G401.6 (cell line): ENCODE measurements at regions not wholly inside any gene's neighbourhood (a gene's known extent, or its start where the extent isn't known, plus 50 kb on each side); places are given as distances from the start of the nearest gene placed in this dataset.
"Not testable (repeated sequence)": the region's sequence is repeated elsewhere in the genome, so short reads cannot be mapped to it uniquely, and the experiment has no call there.

Source experiments
- FAIRE-seq: peaks from 2 replicates; lab custom pipeline; 2012; peaks lifted over from hg19 to GRCh38; lab: Jason Lieb, UNC

GRCh38 chr5:117621921-117622320 is 1047.3 kb upstream of the SEMA6A start:
- no peak for FAIRE-seq

DNA sequence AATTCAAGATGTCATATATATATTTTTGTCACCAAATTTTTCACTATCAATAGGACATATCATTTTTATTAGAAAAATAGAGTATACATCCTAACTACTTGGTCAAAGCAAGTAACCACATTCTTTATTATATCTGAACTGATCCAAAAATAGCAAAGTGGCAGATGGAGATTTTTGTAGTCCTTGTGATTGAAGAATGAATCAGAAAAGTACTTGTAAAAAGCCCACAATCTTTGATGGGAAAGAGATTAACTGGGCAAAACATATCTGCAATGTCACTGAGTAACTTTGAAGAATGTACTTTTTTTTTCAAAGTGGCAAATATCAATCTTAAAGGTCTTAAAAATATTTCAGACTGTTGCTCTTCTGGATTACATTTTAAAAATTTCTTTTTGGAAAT is 1040.6 kb upstream of the SEMA6A start:
- no peak for FAIRE-seq

GRCh38 chr5:117614408-117614807 is 1039.8 kb upstream of the SEMA6A start:
- no peak for FAIRE-seq

DNA sequence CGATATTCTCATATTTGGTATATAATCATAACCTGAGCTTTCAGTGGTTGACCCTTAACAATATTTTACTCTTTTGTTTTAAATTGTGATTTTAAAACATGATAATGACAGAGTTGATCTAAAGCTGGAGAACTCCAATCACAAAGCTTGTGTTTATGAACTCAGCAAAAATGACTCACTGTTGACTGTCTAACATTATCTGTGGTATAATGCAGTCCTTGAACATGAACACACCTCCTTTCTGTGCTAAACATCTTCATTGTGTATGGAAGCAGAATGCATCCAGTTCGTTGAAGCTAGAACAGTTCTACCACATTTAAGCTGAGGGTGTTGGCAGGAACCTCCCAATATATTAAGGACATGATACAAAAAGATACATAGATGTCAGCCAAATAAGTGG is 1030.2 kb upstream of the SEMA6A start:
- FAIRE-seq: no peak

GRCh38 chr5:117599811-117600210 is 1025.2 kb upstream of the SEMA6A start:
- not testable (repeated sequence) for FAIRE-seq

GRCh38 chr5:117594166-117594565 is 1019.5 kb upstream of the SEMA6A start:
- no peak for FAIRE-seq

DNA sequence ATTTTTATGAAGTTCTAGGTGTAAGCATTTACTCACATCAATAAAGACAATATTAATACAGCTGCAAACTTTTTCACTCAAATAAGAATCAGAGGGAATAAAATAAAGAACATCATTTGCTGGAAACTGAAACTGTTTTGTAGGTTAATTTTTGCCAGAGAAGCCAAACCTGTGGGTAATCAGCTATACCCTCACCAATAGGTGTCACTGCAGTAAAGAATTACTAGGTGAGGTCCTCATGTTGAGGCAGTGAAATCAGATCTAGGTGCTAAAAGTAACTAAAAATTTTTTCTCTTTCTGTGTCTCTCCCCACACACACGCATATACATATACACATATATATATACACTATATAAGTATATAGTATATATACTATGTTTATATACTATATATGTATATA is 1016.3 kb upstream of the SEMA6A start:
- no peak for FAIRE-seq

DNA sequence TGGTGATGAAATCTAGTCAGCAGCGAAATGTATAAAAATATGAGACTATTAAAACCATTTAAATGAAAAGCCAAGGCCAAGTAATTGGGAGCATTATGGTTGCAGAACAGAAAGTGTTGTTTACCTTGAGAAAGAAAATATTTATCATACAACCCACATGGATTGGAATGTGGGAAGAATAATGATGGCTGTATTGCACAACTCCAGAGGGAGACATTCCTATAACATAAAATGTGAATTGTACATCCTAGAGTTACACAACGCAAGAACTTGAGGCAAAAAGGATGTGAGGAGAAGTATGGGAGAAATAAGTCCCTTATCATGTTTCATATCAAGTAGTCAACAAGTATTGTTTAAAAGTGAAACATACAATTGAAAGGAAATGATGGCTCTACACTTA is 1014.0 kb upstream of the SEMA6A start:
- FAIRE-seq: no peak

GRCh38 chr5:117587111-117587510 is 1012.5 kb upstream of the SEMA6A start:
- FAIRE-seq: no peak

DNA sequence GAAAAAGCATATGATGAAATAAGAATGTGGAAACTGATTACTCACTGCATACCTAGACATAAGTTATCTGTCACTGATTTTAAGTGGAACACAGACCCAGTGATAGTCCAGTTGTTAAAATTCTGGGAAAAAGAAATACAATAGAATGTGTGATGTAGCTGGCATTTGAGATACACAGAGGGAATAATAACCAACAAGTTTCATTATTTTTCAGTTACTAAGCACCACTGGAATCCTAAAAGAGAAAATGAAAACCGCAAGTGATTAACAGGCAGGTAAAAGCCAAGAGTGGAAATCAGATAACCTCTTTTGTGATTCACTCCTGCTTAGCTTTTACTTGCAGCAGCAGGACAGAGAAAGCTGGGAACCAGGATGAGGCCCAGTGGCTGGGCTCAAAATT is 994.0 kb upstream of the SEMA6A start:
- no peak for FAIRE-seq

- no peak for FAIRE-seq
These were observed 993.5 kb upstream of the SEMA6A start for GRCh38 chr5:117568126-117568525.

GRCh38 chr5:117562647-117563046 is 988.0 kb upstream of the SEMA6A start:
- FAIRE-seq: no peak

GRCh38 chr5:117561531-117561930 is 986.9 kb upstream of the SEMA6A start:
- FAIRE-seq: no peak

GRCh38 chr5:117559005-117559844 is 984.6 kb upstream of the SEMA6A start:
- no peak for FAIRE-seq

DNA sequence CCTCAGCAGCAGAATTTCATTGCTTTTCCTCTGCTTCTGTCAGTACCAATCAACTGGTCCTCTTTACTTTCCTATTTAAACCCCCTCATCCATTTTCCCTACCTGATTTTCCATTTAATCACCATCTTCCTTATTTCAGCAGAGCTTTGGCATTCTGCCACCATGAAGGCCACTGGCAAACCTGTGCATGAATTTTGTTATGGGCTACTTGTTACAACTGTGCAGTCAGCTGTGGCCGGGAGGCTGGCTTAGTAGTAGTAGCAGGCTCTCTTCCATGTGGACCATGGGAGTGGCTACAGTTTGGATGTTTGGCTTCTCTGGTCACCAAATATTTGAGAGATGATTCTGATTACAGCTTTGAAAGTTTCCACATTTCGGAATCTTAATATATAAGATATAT is 976.6 kb upstream of the SEMA6A start:
- no peak for FAIRE-seq

- no peak for FAIRE-seq
These were observed 972.6 kb upstream of the SEMA6A start for GRCh38 chr5:117547192-117547591.

- FAIRE-seq: no peak
These were observed 965.1 kb upstream of the SEMA6A start for GRCh38 chr5:117539692-117540091.

- no peak for FAIRE-seq
These were observed 959.2 kb upstream of the SEMA6A start for GRCh38 chr5:117533792-117534191.

- FAIRE-seq: not testable (repeated sequence)
These were observed 958.5 kb upstream of the SEMA6A start for GRCh38 chr5:117533051-117533670.

GRCh38 chr5:117519957-117520500 is 945.4 kb upstream of the SEMA6A start:
- FAIRE-seq: no peak

GRCh38 chr5:117504305-117504704 is 929.7 kb upstream of the SEMA6A start:
- no peak for FAIRE-seq

DNA sequence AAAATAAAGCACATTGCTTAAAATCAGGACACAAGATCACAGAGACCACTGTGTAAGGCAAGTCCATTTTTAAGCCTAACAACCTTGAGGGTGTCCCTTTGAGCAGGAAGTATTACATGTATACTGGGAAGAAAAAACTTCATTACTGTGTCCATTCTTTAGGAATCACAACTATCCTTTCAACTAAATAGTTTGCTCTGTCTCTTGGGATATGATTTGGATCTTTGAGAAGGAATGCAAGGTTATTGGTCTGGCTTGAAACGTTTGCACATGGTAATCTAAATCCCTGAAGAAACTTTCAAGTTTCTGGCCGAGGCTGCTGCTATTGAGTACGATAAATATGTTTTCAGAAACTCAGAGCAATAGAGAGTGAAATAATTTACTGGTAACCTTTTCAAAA is 923.0 kb upstream of the SEMA6A start:
- FAIRE-seq: no peak

DNA sequence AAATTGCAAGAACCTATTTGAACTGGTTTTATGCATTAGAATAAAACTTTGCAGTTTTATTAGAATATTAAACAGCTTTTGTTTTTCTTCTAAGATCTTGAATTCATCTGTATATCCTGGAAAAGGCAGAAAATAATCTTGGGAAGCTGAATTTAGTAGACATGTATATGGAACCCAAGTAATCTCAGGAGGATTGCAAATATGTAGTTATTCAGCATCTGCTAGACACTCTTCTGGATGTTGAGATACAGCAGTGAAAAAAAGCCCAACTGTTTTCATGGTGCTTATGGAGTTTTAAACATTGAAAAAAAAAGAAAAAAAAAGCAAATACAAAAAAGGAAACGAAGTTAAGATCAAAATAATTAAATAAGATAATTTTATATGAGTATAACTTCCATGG is 922.2 kb upstream of the SEMA6A start:
- no peak for FAIRE-seq

GRCh38 chr5:117494188-117494587 is 919.6 kb upstream of the SEMA6A start:
- no peak for FAIRE-seq
